ENCODE measurements at regions not wholly inside any gene's neighbourhood (a gene's known extent, or its start where the extent isn't known, plus 50 kb on each side); places are given as distances from the start of the nearest gene placed in this dataset.

DNA sequence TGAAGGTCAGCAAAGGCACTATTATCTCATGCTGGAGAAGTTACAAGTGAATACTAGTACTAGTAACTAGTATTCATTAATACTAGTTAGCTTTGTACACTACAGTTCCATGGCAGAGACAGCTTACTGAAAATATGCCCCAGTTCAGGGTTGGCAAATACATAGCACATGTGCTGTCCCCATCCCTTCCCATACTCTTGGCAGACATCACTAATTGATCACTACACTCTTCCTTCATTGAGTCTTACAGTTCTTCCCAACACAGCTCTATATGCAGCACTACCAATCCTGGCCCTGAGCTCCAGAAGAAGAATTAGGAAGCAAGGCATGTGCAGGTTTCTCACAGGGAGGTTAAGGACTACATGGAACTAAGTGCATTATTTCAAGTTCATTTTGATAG, 168.3 kb upstream of the EEA1 start:
- no peak overlapping the region for H3K4me3 ChIP-seq (ENCODE audit: low read length)
- H3K79me2 ChIP-seq (ENCODE audit: control insufficient read depth, low read length): no peaks in the 10 kb centered on the region
- no peaks in the 10 kb centered on the region for H3K27me3 ChIP-seq (ENCODE audit: control insufficient read depth, low read length)
- TF ChIP-seq EZH2phosphoT487 (IDR thresholded peaks at IDR 0.05; ENCODE audit: borderline replicate concordance, low read length): no peak
- TF ChIP-seq, protein P1, sequence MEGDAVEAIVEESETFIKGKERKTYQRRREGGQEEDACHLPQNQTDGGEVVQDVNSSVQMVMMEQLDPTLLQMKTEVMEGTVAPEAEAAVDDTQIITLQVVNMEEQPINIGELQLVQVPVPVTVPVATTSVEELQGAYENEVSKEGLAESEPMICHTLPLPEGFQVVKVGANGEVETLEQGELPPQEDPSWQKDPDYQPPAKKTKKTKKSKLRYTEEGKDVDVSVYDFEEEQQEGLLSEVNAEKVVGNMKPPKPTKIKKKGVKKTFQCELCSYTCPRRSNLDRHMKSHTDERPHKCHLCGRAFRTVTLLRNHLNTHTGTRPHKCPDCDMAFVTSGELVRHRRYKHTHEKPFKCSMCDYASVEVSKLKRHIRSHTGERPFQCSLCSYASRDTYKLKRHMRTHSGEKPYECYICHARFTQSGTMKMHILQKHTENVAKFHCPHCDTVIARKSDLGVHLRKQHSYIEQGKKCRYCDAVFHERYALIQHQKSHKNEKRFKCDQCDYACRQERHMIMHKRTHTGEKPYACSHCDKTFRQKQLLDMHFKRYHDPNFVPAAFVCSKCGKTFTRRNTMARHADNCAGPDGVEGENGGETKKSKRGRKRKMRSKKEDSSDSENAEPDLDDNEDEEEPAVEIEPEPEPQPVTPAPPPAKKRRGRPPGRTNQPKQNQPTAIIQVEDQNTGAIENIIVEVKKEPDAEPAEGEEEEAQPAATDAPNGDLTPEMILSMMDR (IDR thresholded peaks at IDR 0.05; ENCODE audit: low read depth, low read length, poor library complexity, severe bottlenecking): no peak
- H3K4me1 ChIP-seq (ENCODE audit: control insufficient read depth, low read length): peaks cover 30% of the 10 kb centered on the region
- H3K9me3 ChIP-seq (ENCODE audit: control insufficient read depth, insufficient read depth, low read length): no peaks in the 10 kb centered on the region
- no peaks in the 10 kb centered on the region for H4K20me1 ChIP-seq (ENCODE audit: control insufficient read depth, insufficient read depth, low read depth, low read length)
- H3K9me2 ChIP-seq (replicated peaks; ENCODE audit: control insufficient read depth, low read length): no peaks in the 10 kb centered on the region
- no peak overlapping the region for H3K27ac ChIP-seq (ENCODE audit: low read depth, low read length)
- no peaks in the 10 kb centered on the region for H3F3A ChIP-seq (ENCODE audit: control insufficient read depth, insufficient read depth)
- H3K4me2 ChIP-seq (ENCODE audit: low read length): no peak overlapping the region
- H3K36me3 ChIP-seq (ENCODE audit: control insufficient read depth, low read length): no peaks in the 10 kb centered on the region

DNA sequence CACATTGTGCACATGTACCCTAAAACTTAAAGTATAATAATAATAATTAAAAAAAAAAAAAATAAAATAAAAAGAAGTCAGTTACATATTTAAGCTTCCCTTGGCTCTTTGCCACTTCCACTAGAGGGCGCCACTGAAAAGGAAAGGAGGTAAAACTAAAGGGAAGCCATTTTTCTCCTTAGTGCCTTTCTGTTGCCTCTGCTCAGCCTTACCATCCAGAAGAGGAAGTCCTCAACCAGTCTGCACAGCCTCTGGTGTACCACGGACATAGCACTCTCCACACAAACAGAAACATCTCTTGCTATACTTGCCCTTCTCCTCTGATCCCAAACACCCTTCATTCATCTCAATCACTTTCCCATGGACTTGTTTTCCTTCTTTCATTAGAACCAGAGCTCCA, 169.0 kb upstream of the EEA1 start:
- Histone ChIP-seq H3K4me2 (ENCODE audit: low read length) (peak overlapping the region; percentile 10; the same call in 1 of the 2 replicates), H4K20me1 (ENCODE audit: control insufficient read depth, insufficient read depth, low read depth, low read length) (no peaks in the 10 kb centered on the region)
- TF ChIP-seq, protein P1 (IDR thresholded peaks at IDR 0.05; ENCODE audit: low read depth, low read length, poor library complexity, severe bottlenecking): peak; percentile 41
- TF ChIP-seq EZH2phosphoT487 (IDR thresholded peaks at IDR 0.05; ENCODE audit: borderline replicate concordance, low read length): no peak

DNA sequence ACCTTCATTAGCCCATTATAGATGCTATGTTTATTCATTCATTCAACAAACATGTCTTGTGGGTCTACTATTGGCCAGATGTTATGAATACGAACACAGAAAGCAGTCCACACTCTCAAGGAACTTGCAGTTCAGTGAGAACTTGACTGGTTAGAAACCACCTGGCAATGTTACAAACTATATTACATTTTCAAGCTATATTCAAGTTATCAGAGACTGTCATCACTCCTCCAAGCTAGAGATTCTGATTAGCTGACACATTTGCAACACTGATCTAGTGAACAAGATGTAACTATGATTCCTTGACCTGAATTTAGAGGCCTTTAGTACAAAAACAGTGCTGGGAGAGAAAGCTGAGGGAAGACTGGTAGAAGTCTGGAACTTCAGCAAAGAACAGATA, 170.7 kb upstream of the EEA1 start:
- Histone ChIP-seq H3F3A (ENCODE audit: control insufficient read depth, insufficient read depth) (no peaks in the 10 kb centered on the region), H3K36me3 (ENCODE audit: control insufficient read depth, low read length) (no peaks in the 10 kb centered on the region), H4K20me1 (ENCODE audit: control insufficient read depth, insufficient read depth, low read depth, low read length) (no peaks in the 10 kb centered on the region), H3K9me3 (ENCODE audit: control insufficient read depth, insufficient read depth, low read length) (no peaks in the 10 kb centered on the region), H3K27me3 (ENCODE audit: control insufficient read depth, low read length) (no peaks in the 10 kb centered on the region), H3K4me1 (ENCODE audit: control insufficient read depth, low read length) (peaks cover 30% of the 10 kb centered on the region), H3K79me2 (ENCODE audit: control insufficient read depth, low read length) (no peaks in the 10 kb centered on the region), H3K27ac (ENCODE audit: low read depth, low read length) (no peak overlapping the region), H3K4me2 (ENCODE audit: low read length) (no peak overlapping the region), H3K4me3 (ENCODE audit: low read length) (no peak overlapping the region), H3K9me2 (replicated peaks; ENCODE audit: control insufficient read depth, low read length) (no peaks in the 10 kb centered on the region)
- TF ChIP-seq EZH2phosphoT487 (IDR thresholded peaks at IDR 0.05; ENCODE audit: borderline replicate concordance, low read length): no peak

More for the DNA sequence above, 169.0 kb upstream of the EEA1 start:
- peak overlapping the region; percentile 4; the same call in 1 of the 2 replicates for H3K4me3 ChIP-seq (ENCODE audit: low read length)
- H3K79me2 ChIP-seq (ENCODE audit: control insufficient read depth, low read length): no peaks in the 10 kb centered on the region
- H3K36me3 ChIP-seq (ENCODE audit: control insufficient read depth, low read length): no peaks in the 10 kb centered on the region
- peaks cover 30% of the 10 kb centered on the region for H3K4me1 ChIP-seq (ENCODE audit: control insufficient read depth, low read length)
- H3K9me3 ChIP-seq (ENCODE audit: control insufficient read depth, insufficient read depth, low read length): no peaks in the 10 kb centered on the region
- H3K27ac ChIP-seq (ENCODE audit: low read depth, low read length): no peak overlapping the region
- no peaks in the 10 kb centered on the region for H3K9me2 ChIP-seq (replicated peaks; ENCODE audit: control insufficient read depth, low read length)
- no peaks in the 10 kb centered on the region for H3K27me3 ChIP-seq (ENCODE audit: control insufficient read depth, low read length)
- no peaks in the 10 kb centered on the region for H3F3A ChIP-seq (ENCODE audit: control insufficient read depth, insufficient read depth)

DNA sequence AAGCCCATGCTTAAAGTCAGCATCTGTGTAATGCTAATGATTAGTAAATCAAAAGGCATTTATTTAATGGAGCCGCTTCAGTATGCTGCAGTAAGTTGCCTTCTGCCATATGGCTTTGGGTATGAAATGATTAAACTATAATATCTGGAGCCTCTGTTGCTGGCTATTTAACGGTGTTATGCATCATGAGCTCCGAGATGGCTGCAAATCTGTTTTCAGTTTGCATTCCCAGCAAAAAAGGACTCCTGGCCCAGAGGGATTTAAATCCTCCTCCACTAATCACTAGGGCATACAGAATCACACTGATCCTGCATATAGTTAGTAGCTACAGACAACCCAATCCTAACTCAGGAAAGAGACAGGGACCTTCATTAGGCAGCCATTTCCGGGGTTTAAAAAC, 171.5 kb upstream of the EEA1 start:
- peak overlapping the region; percentile 34 for H3K4me2 ChIP-seq (ENCODE audit: low read length)
- H3K27ac ChIP-seq (ENCODE audit: low read depth, low read length): no peak overlapping the region
- no peaks in the 10 kb centered on the region for H3K79me2 ChIP-seq (ENCODE audit: control insufficient read depth, low read length)
- H4K20me1 ChIP-seq (ENCODE audit: control insufficient read depth, insufficient read depth, low read depth, low read length): no peaks in the 10 kb centered on the region
- no peaks in the 10 kb centered on the region for H3K27me3 ChIP-seq (ENCODE audit: control insufficient read depth, low read length)
- H3K9me3 ChIP-seq (ENCODE audit: control insufficient read depth, insufficient read depth, low read length): no peaks in the 10 kb centered on the region
- no peaks in the 10 kb centered on the region for H3K36me3 ChIP-seq (ENCODE audit: control insufficient read depth, low read length)
- H3K4me1 ChIP-seq (ENCODE audit: control insufficient read depth, low read length): peaks cover 30% of the 10 kb centered on the region
- no peaks in the 10 kb centered on the region for H3F3A ChIP-seq (ENCODE audit: control insufficient read depth, insufficient read depth)
- no peaks in the 10 kb centered on the region for H3K9me2 ChIP-seq (replicated peaks; ENCODE audit: control insufficient read depth, low read length)
- TF ChIP-seq, protein P1 (IDR thresholded peaks at IDR 0.05; ENCODE audit: low read depth, low read length, poor library complexity, severe bottlenecking): no peak
- no peak for TF ChIP-seq EZH2phosphoT487 (IDR thresholded peaks at IDR 0.05; ENCODE audit: borderline replicate concordance, low read length)
- peak overlapping the region; percentile 13; the same call in 1 of the 2 replicates for H3K4me3 ChIP-seq (ENCODE audit: low read length)

All from DOHH2 (cell line).